ENCODE measurements at regions not wholly inside any gene's neighbourhood (a gene's known extent, or its start where the extent isn't known, plus 50 kb on each side); places are given as distances from the start of the nearest gene placed in this dataset.

GRCh38 chr13:31036731-31037695 lies 104.6 kb downstream of the TEX26 start:
- DNase-seq (ENCODE audit: low read depth in 2 of 2) = no peak

GRCh38 chr13:31035185-31035965 lies 102.9 kb downstream of the TEX26 start:
- TF ChIP-seq CTCF (IDR thresholded peaks at IDR 0.05; ENCODE audit: low read depth, low read length) = no peak
- no peak overlapping the region for H3K4me3 ChIP-seq (replicated peaks in 1 of 2; ENCODE audit: low read depth in 2 of 2, low read length in 2 of 2)
- peak in 1 of 2 donors; percentile 72 for DNase-seq (ENCODE audit: low read depth in 2 of 2)

More at GRCh38 chr13:31036731-31037695, 104.6 kb downstream of the TEX26 start:
- no peak overlapping the region for H3K4me3 ChIP-seq (replicated peaks in 1 of 2; ENCODE audit: low read depth in 2 of 2, low read length in 2 of 2)
- no peak for TF ChIP-seq CTCF (IDR thresholded peaks at IDR 0.05; ENCODE audit: low read depth, low read length)

- TF ChIP-seq CTCF (IDR thresholded peaks at IDR 0.05; ENCODE audit: low read depth, low read length) = no peak
- no peak overlapping the region for H3K4me3 ChIP-seq (replicated peaks in 1 of 2; ENCODE audit: low read depth in 2 of 2, low read length in 2 of 2)
- no peak for DNase-seq (ENCODE audit: low read depth in 2 of 2)
These were observed 100.2 kb downstream of the TEX26 start for GRCh38 chr13:31032528-31033113.

GRCh38 chr13:31031482-31031881 lies 99.0 kb downstream of the TEX26 start:
- no peak overlapping the region for H3K4me3 ChIP-seq (replicated peaks in 1 of 2; ENCODE audit: low read depth in 2 of 2, low read length in 2 of 2)
- no peak for TF ChIP-seq CTCF (IDR thresholded peaks at IDR 0.05; ENCODE audit: low read depth, low read length)
- DNase-seq (ENCODE audit: low read depth in 2 of 2) = no peak

GRCh38 chr13:31029102-31029501 lies 96.6 kb downstream of the TEX26 start:
- DNase-seq (ENCODE audit: low read depth in 2 of 2) = peak in 1 of 2 donors; percentile 43
- TF ChIP-seq CTCF (IDR thresholded peaks at IDR 0.05; ENCODE audit: low read depth, low read length) = no peak
- H3K4me3 ChIP-seq (replicated peaks in 1 of 2; ENCODE audit: low read depth in 2 of 2, low read length in 2 of 2) = no peak overlapping the region

- no peak overlapping the region for H3K4me3 ChIP-seq (replicated peaks in 1 of 2; ENCODE audit: low read depth in 2 of 2, low read length in 2 of 2)
- no peak for DNase-seq (ENCODE audit: low read depth in 2 of 2)
- no peak for TF ChIP-seq CTCF (IDR thresholded peaks at IDR 0.05; ENCODE audit: low read depth, low read length)
These were observed 94.7 kb downstream of the TEX26 start for GRCh38 chr13:31027136-31027535.
